CD4-positive, alpha-beta T cell (primary cell): ENCODE measurements at regions not wholly inside any gene's neighbourhood (a gene's known extent, or its start where the extent isn't known, plus 50 kb on each side); places are given as distances from the start of the nearest gene placed in this dataset.

Source experiments
- ATAC-seq: fragments of 200-7000 bp; cut with Tn5 transposase; one replicate; pipeline ENCODE4 v1.10.0; 2022; ENCODE audit warnings: mild to moderate bottlenecking; ENCODE audit not compliant: poor library complexity
- CTCF ChIA-PET: fragments of 350-600 bp; sonication (Branson Sonifier 250); formaldehyde crosslinking; loops from one replicate; lab custom pipeline; 2021; ENCODE audit warnings: antibody characterized with exemption, inconsistent platforms; lab: Charles Lee
- POLR2A ChIA-PET: fragments of 350-600 bp; sonication (Branson Sonifier 250); formaldehyde crosslinking; loops from one replicate; lab custom pipeline; 2021; ENCODE audit warnings: antibody characterized with exemption, inconsistent platforms; lab: Charles Lee
- DNase-seq, 14 experiments: peaks; one replicate each; pipeline ENCODE4 v3.0.0-alpha.2; 2013 to 2020; ENCODE audit warnings: mixed read lengths in 2 of 14
- H3K27ac ChIP-seq, 2 donors: one replicate each; pipeline versions ENCODE4 v1.5.1 to v1.7.0; 2013; ENCODE audit warnings: low read length in 2 of 2, low read depth in 1 of 2, mild to moderate bottlenecking in 1 of 2
- H3K27me3 ChIP-seq, 2 experiments: 1 replicate in 1 of 2; 2 replicates in 1 of 2; pipeline versions ENCODE4 v1.6.1 to v1.7.0; 2013; ENCODE audit warnings: low read length in 2 of 2, control low read depth in 1 of 2, mild to moderate bottlenecking in 1 of 2, moderate library complexity in 1 of 2; ENCODE audit not compliant: insufficient read depth in 2 of 2, control insufficient read depth in 1 of 2
- H3K36me3 ChIP-seq: one replicate; pipeline ENCODE4 v1.6.1; 2013; ENCODE audit warnings: low read length, control low read depth; ENCODE audit not compliant: insufficient read depth
- H3K4me1 ChIP-seq: one replicate; pipeline ENCODE4 v1.6.1; 2013; ENCODE audit warnings: low read length, control low read depth; ENCODE audit not compliant: insufficient read depth
- H3K4me3 ChIP-seq: one replicate; pipeline ENCODE4 v1.5.1; 2013; ENCODE audit warnings: mild to moderate bottlenecking, low read length, moderate library complexity
- H3K9me3 ChIP-seq, 2 experiments: 1 replicate in 1 of 2; 2 replicates in 1 of 2; pipeline versions ENCODE4 v1.6.1 to v1.7.0; 2013; ENCODE audit warnings: low read length in 2 of 2, mild to moderate bottlenecking in 2 of 2, control low read depth in 1 of 2, moderate library complexity in 1 of 2; ENCODE audit not compliant: control insufficient read depth in 1 of 2, insufficient read depth in 1 of 2
- H3K27ac Mint-ChIP-seq: one replicate; pipeline ENCODE4 v1.8.0; 2020; ENCODE audit warnings: mixed read lengths
- H3K27me3 Mint-ChIP-seq: one replicate; pipeline ENCODE4 v1.8.0; 2021; ENCODE audit warnings: mixed read lengths
- H3K36me3 Mint-ChIP-seq: one replicate; pipeline ENCODE4 v1.8.0; 2021; ENCODE audit warnings: low read depth, mixed read lengths
- H3K4me1 Mint-ChIP-seq: one replicate; pipeline ENCODE4 v1.8.0; 2021; ENCODE audit warnings: low read depth, mixed read lengths
- H3K4me3 Mint-ChIP-seq: one replicate; pipeline ENCODE4 v1.8.0; 2020; ENCODE audit warnings: mild to moderate bottlenecking, mixed read lengths
- H3K9me3 Mint-ChIP-seq: one replicate; pipeline ENCODE4 v1.8.0; 2020; ENCODE audit warnings: mixed read lengths
- CTCF ChIP-seq: fragments of 200-600 bp; IDR thresholded peaks from one replicate; pipeline ENCODE4 v1.8.0; 2022; ENCODE audit warnings: antibody characterized with exemption, mild to moderate bottlenecking
- intact Hi-C, 2 experiments: fragments of 100-400 bp; cut with DNase I in 1 of 2; cut with micrococcal nuclease in 1 of 2; formaldehyde crosslinking; loops; one replicate each; pipeline versions ENCODE4 v1.15.1 to v1.9.0; 2023 to 2025; cut with DNase I, micrococcal nuclease

- DNase-seq (no peak), ATAC-seq (no peak)
- peaks cover 30% of the 10 kb centered on the region for H3K27me3 Mint-ChIP-seq
- H3K27me3 ChIP-seq = peaks cover 0 to 2% of the 10 kb centered on the region in 2 experiments
- TF ChIP-seq CTCF = no peak
- H3K27ac Mint-ChIP-seq = no peak overlapping the region
- ChIA-PET POLR2A (no interaction called here), CTCF (no interaction called here)
- no peaks in the 10 kb centered on the region for H3K36me3 ChIP-seq
- H3K9me3 Mint-ChIP-seq = peaks cover 3% of the 10 kb centered on the region
- no peaks in the 10 kb centered on the region for H3K36me3 Mint-ChIP-seq
- intact Hi-C loops = no loop called here
- H3K4me3 ChIP-seq = no peak overlapping the region
- H3K4me3 Mint-ChIP-seq = no peak overlapping the region
- no peaks in the 10 kb centered on the region for H3K4me1 ChIP-seq
- H3K9me3 ChIP-seq = no peaks in the 10 kb centered on the region
- H3K4me1 Mint-ChIP-seq = no peaks in the 10 kb centered on the region
- H3K27ac ChIP-seq = no peak overlapping the region
Measured at GRCh38 chr13:97843189-97843588, 110.3 kb upstream of the IPO5 start.

GRCh38 chr13:97844151-97844550 lies 109.3 kb upstream of the IPO5 start:
- Histone ChIP-seq H3K4me3 (no peak overlapping the region), H3K27ac (no peak overlapping the region), H3K27me3 (peaks cover 7 to 8% of the 10 kb centered on the region in 2 experiments), H3K36me3 (no peaks in the 10 kb centered on the region), H3K9me3 (no peaks in the 10 kb centered on the region), H3K4me1 (no peaks in the 10 kb centered on the region)
- Mint-ChIP-seq H3K27ac (no peak overlapping the region), H3K36me3 (no peaks in the 10 kb centered on the region), H3K27me3 (peaks cover 37% of the 10 kb centered on the region), H3K4me1 (no peaks in the 10 kb centered on the region), H3K4me3 (no peak overlapping the region), H3K9me3 (peaks cover under 1% of the 10 kb centered on the region)
- no peak for DNase-seq
- ChIA-PET POLR2A (interaction anchor here (0.6 kb wide), 1 partner anchor 155 kb away, joined by 3 read pairs; no protein-coding TSS in a partner anchor), CTCF (no interaction called here)
- ATAC-seq = no peak
- TF ChIP-seq CTCF = no peak
- intact Hi-C loops = no loop called here

- no peaks in the 10 kb centered on the region for H3K9me3 ChIP-seq
- H3K4me1 Mint-ChIP-seq = no peaks in the 10 kb centered on the region
- H3K9me3 Mint-ChIP-seq = no peaks in the 10 kb centered on the region
- TF ChIP-seq CTCF = no peak
- H3K27me3 Mint-ChIP-seq = peaks cover 41% of the 10 kb centered on the region
- ATAC-seq (no peak), DNase-seq (no peak)
- H3K4me3 ChIP-seq = no peak overlapping the region
- intact Hi-C loops = no loop called here
- H3K27me3 ChIP-seq = peaks cover 5 to 12% of the 10 kb centered on the region in 2 experiments
- no peak overlapping the region for H3K27ac Mint-ChIP-seq
- no peaks in the 10 kb centered on the region for H3K4me1 ChIP-seq
- H3K27ac ChIP-seq = no peak overlapping the region
- ChIA-PET POLR2A (no interaction called here), CTCF (no interaction called here)
- H3K4me3 Mint-ChIP-seq = no peak overlapping the region
- no peaks in the 10 kb centered on the region for H3K36me3 Mint-ChIP-seq
- no peaks in the 10 kb centered on the region for H3K36me3 ChIP-seq
Measured at GRCh38 chr13:97848886-97849285, 104.6 kb upstream of the IPO5 start.
